HEK293T (cell line): ENCODE measurements at regions not wholly inside any gene's neighbourhood (a gene's known extent, or its start where the extent isn't known, plus 50 kb on each side); places are given as distances from the start of the nearest gene placed in this dataset.
A peak's percentile ranks its signal among the peaks of the same experiment; 100 is the strongest.

ENCODE experiments used
- CTCF ChIA-PET: fragments of 350-600 bp; formaldehyde crosslinking; extraction: SDS; loops from one replicate; lab custom pipeline; 2021; ENCODE audit warnings: antibody characterized with exemption, inconsistent platforms; lab: Yijun Ruan, JAX
- POLR2A ChIA-PET: fragments of 350-600 bp; formaldehyde crosslinking; extraction: SDS; loops from one replicate; lab custom pipeline; 2020; ENCODE audit warnings: antibody characterized with exemption, inconsistent platforms; lab: Yijun Ruan, JAX
- DNase-seq: peaks from one replicate; pipeline ENCODE4 v3.0.0; 2012; ENCODE audit warnings: mixed read lengths; ENCODE audit errors: extremely low spot score
- ARNT ChIP-seq: fragments of 450-650 bp; IDR thresholded peaks from 2 replicates; pipeline ENCODE4 v1.6.1; 2017; ENCODE audit warnings: mild to moderate bottlenecking
- BHLHE40 ChIP-seq: fragments of 450-650 bp; IDR thresholded peaks from 2 replicates; pipeline ENCODE4 v1.6.1; 2016; ENCODE audit warnings: mild to moderate bottlenecking, moderate library complexity, borderline replicate concordance
- CTBP1 ChIP-seq: fragments of 450-650 bp; IDR thresholded peaks from 2 replicates; pipeline ENCODE4 v1.6.1; 2016; ENCODE audit warnings: borderline replicate concordance
- ELF4 ChIP-seq: fragments of 450-650 bp; IDR thresholded peaks from 2 replicates; pipeline ENCODE4 v1.6.1; 2017; ENCODE audit warnings: antibody characterized with exemption
- FOXA1 ChIP-seq: fragments of 450-650 bp; IDR thresholded peaks from 2 replicates; pipeline ENCODE4 v1.6.1; 2016; ENCODE audit warnings: mild to moderate bottlenecking
- FOXK2 ChIP-seq: fragments of 450-650 bp; IDR thresholded peaks from 2 replicates; pipeline ENCODE4 v1.6.1; 2016; ENCODE audit warnings: mild to moderate bottlenecking
- FOXM1 ChIP-seq: fragments of 450-650 bp; IDR thresholded peaks from 2 replicates; pipeline ENCODE4 v1.6.1; 2017; ENCODE audit warnings: mild to moderate bottlenecking, borderline replicate concordance
- HDGF ChIP-seq: fragments of 450-650 bp; IDR thresholded peaks from 2 replicates; pipeline ENCODE4 v1.6.1; 2017; ENCODE audit warnings: antibody characterized with exemption, borderline replicate concordance
- L3MBTL2 ChIP-seq: fragments of 450-650 bp; conservative IDR thresholded peaks from 2 replicates; pipeline ENCODE4 v1.6.1; 2016; ENCODE audit warnings: mild to moderate bottlenecking
- LEF1 ChIP-seq: fragments of 450-650 bp; IDR thresholded peaks from 2 replicates; pipeline ENCODE4 v1.6.1; 2017; ENCODE audit warnings: mild to moderate bottlenecking, borderline replicate concordance
- NFRKB ChIP-seq: fragments of 450-650 bp; IDR thresholded peaks from 2 replicates; pipeline ENCODE4 v1.6.1; 2016; ENCODE audit warnings: mild to moderate bottlenecking, moderate library complexity
- PKNOX1 ChIP-seq: fragments of 450-650 bp; IDR thresholded peaks from 2 replicates; pipeline ENCODE4 v1.6.1; 2016
- SP1 ChIP-seq: fragments of 450-650 bp; IDR thresholded peaks from 2 replicates; pipeline ENCODE4 v1.6.1; 2017
- SUZ12 ChIP-seq: fragments of 450-650 bp; IDR thresholded peaks from 2 replicates; pipeline ENCODE4 v1.6.1; 2016; ENCODE audit warnings: mild to moderate bottlenecking
- TARDBP ChIP-seq: fragments of 450-650 bp; IDR thresholded peaks from 2 replicates; pipeline ENCODE4 v1.6.1; 2016
- ZNF384 ChIP-seq: fragments of 450-650 bp; IDR thresholded peaks from 2 replicates; pipeline ENCODE4 v1.6.1; 2016

- ChIA-PET CTCF (no interaction called here), POLR2A (no interaction called here)
- TF ChIP-seq FOXK2, result no peak
- no peak for TF ChIP-seq ZNF384
- TF ChIP-seq FOXA1, result no peak
- no peak for TF ChIP-seq SUZ12
- no peak for TF ChIP-seq NFRKB
- TF ChIP-seq SP1, result no peak
- TF ChIP-seq BHLHE40, result no peak
- TF ChIP-seq HDGF, result no peak
- no peak for TF ChIP-seq LEF1
- TF ChIP-seq FOXM1, result no peak
- TF ChIP-seq L3MBTL2, result no peak
- no peak for DNase-seq
Observed at GRCh38 chr11:44467931-44468330, 97.5 kb upstream of the CD82 start.

GRCh38 chr11:44468345-44468988, 97.0 kb upstream of the CD82 start:
- ChIA-PET POLR2A (no interaction called here), CTCF (no interaction called here)
- TF ChIP-seq ZNF384 (no peak), ELF4 (no peak), SUZ12 (no peak)

GRCh38 chr11:44469412-44469811, 96.1 kb upstream of the CD82 start:
- DNase-seq, result no peak
- ChIA-PET POLR2A (no interaction called here), CTCF (no interaction called here)
- no peak for TF ChIP-seq TARDBP
- peak; percentile 57; the same call in 1 of the 2 replicates for TF ChIP-seq PKNOX1

More at GRCh38 chr11:44468345-44468988, 97.0 kb upstream of the CD82 start:
- DNase-seq, result no peak

GRCh38 chr11:44470854-44471253, 94.6 kb upstream of the CD82 start:
- TF ChIP-seq ELF4, result no peak
- no peak for TF ChIP-seq BHLHE40
- no peak for TF ChIP-seq LEF1
- TF ChIP-seq PKNOX1, result no peak
- TF ChIP-seq ARNT, result no peak
- no peak for TF ChIP-seq CTBP1
- TF ChIP-seq SP1, result no peak
- no peak for TF ChIP-seq HDGF
- TF ChIP-seq FOXK2, result no peak
- TF ChIP-seq FOXM1, result no peak
- no peak for TF ChIP-seq NFRKB
- no peak for TF ChIP-seq SUZ12
- no peak for TF ChIP-seq FOXA1
- TF ChIP-seq L3MBTL2, result no peak
- no peak for TF ChIP-seq ZNF384
- TF ChIP-seq TARDBP, result no peak
- ChIA-PET CTCF (no interaction called here), POLR2A (no interaction called here)
- DNase-seq, result no peak

GRCh38 chr11:44471603-44472002, 93.9 kb upstream of the CD82 start:
- DNase-seq, result no peak
- ChIA-PET CTCF (no interaction called here), POLR2A (no interaction called here)
- TF ChIP-seq BHLHE40 (no peak), FOXA1 (no peak), ARNT (no peak), LEF1 (no peak), PKNOX1 (no peak), L3MBTL2 (no peak), NFRKB (no peak), FOXM1 (no peak), CTBP1 (no peak), ZNF384 (no peak), TARDBP (no peak), ELF4 (no peak), HDGF (no peak), SUZ12 (no peak), FOXK2 (no peak), SP1 (no peak)

- TF ChIP-seq CTBP1, result no peak
- TF ChIP-seq L3MBTL2, result no peak
- no peak for TF ChIP-seq ARNT
- TF ChIP-seq LEF1, result no peak
- no peak for TF ChIP-seq ZNF384
- no peak for TF ChIP-seq HDGF
- no peak for TF ChIP-seq BHLHE40
- no peak for TF ChIP-seq SUZ12
- no peak for TF ChIP-seq ELF4
- TF ChIP-seq SP1, result no peak
- no peak for TF ChIP-seq TARDBP
- TF ChIP-seq FOXM1, result no peak
- TF ChIP-seq FOXK2, result no peak
- no peak for TF ChIP-seq FOXA1
- TF ChIP-seq NFRKB, result no peak
- TF ChIP-seq PKNOX1, result no peak
- DNase-seq, result no peak
- ChIA-PET CTCF (no interaction called here), POLR2A (no interaction called here)
Observed at GRCh38 chr11:44472916-44473315, 92.5 kb upstream of the CD82 start.
